Breast epithelium (tissue), 3 donors: ENCODE measurements at regions not wholly inside any gene's neighbourhood (a gene's known extent, or its start where the extent isn't known, plus 50 kb on each side); places are given as distances from the start of the nearest gene placed in this dataset.

Source experiments
- POLR2A ChIP-seq: fragments of 450-650 bp; IDR thresholded peaks from one replicate; pipeline ENCODE4 v1.6.1; 2016; ENCODE audit warnings: antibody characterized with exemption, mild to moderate bottlenecking, moderate library complexity
- TF ChIP-seq, protein P1 (sequence below), 3 donors: fragments of 450-650 bp; IDR thresholded peaks; one replicate each; pipeline ENCODE4 v1.5.1; 2016 to 2017; ENCODE audit warnings: antibody characterized with exemption in 3 of 3, mild to moderate bottlenecking in 3 of 3, moderate library complexity in 3 of 3

DNA sequence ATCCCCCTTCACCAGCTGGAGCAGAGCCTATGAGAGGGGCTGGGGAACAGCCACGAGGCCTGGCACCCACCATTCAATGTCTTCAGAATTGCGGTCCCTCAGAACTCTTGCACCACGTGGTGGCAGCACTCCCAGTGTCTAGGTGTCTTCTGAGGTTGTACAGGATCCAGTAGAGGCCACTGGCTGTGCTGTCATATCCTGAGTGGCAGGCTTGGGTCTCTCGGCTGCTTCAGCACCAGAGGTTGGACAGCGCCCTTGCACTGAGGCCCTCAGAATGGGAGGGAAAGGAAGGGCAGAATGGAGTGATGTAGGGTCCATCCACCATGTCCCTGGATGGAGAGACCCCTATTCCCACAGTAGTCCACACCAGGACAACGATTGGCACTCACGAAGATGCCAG, 112.0 kb upstream of the TEKT4 start:
- no peak for TF ChIP-seq POLR2A
- TF ChIP-seq, protein P1, sequence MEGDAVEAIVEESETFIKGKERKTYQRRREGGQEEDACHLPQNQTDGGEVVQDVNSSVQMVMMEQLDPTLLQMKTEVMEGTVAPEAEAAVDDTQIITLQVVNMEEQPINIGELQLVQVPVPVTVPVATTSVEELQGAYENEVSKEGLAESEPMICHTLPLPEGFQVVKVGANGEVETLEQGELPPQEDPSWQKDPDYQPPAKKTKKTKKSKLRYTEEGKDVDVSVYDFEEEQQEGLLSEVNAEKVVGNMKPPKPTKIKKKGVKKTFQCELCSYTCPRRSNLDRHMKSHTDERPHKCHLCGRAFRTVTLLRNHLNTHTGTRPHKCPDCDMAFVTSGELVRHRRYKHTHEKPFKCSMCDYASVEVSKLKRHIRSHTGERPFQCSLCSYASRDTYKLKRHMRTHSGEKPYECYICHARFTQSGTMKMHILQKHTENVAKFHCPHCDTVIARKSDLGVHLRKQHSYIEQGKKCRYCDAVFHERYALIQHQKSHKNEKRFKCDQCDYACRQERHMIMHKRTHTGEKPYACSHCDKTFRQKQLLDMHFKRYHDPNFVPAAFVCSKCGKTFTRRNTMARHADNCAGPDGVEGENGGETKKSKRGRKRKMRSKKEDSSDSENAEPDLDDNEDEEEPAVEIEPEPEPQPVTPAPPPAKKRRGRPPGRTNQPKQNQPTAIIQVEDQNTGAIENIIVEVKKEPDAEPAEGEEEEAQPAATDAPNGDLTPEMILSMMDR (IDR thresholded peaks at IDR 0.05) = no peak
